CD4-positive, alpha-beta T cell (primary cell): ENCODE measurements at regions not wholly inside any gene's neighbourhood (a gene's known extent, or its start where the extent isn't known, plus 50 kb on each side); places are given as distances from the start of the nearest gene placed in this dataset.

ENCODE experiments used
- ATAC-seq: fragments of 200-7000 bp; cut with Tn5 transposase; one replicate; pipeline ENCODE4 v1.10.0; 2022; ENCODE audit warnings: mild to moderate bottlenecking; ENCODE audit not compliant: poor library complexity
- CTCF ChIA-PET: fragments of 350-600 bp; sonication (Branson Sonifier 250); formaldehyde crosslinking; loops from one replicate; lab custom pipeline; 2021; ENCODE audit warnings: antibody characterized with exemption, inconsistent platforms; lab: Charles Lee
- POLR2A ChIA-PET: fragments of 350-600 bp; sonication (Branson Sonifier 250); formaldehyde crosslinking; loops from one replicate; lab custom pipeline; 2021; ENCODE audit warnings: antibody characterized with exemption, inconsistent platforms; lab: Charles Lee
- DNase-seq, 14 experiments: peaks; one replicate each; pipeline ENCODE4 v3.0.0-alpha.2; 2013 to 2020; ENCODE audit warnings: mixed read lengths in 2 of 14
- H3K27ac ChIP-seq, 2 donors: one replicate each; pipeline versions ENCODE4 v1.5.1 to v1.7.0; 2013; ENCODE audit warnings: low read length in 2 of 2, low read depth in 1 of 2, mild to moderate bottlenecking in 1 of 2
- H3K27me3 ChIP-seq, 2 experiments: 1 replicate in 1 of 2; 2 replicates in 1 of 2; pipeline versions ENCODE4 v1.6.1 to v1.7.0; 2013; ENCODE audit warnings: low read length in 2 of 2, control low read depth in 1 of 2, mild to moderate bottlenecking in 1 of 2, moderate library complexity in 1 of 2; ENCODE audit not compliant: insufficient read depth in 2 of 2, control insufficient read depth in 1 of 2
- H3K36me3 ChIP-seq: one replicate; pipeline ENCODE4 v1.6.1; 2013; ENCODE audit warnings: low read length, control low read depth; ENCODE audit not compliant: insufficient read depth
- H3K4me1 ChIP-seq: one replicate; pipeline ENCODE4 v1.6.1; 2013; ENCODE audit warnings: low read length, control low read depth; ENCODE audit not compliant: insufficient read depth
- H3K4me3 ChIP-seq: one replicate; pipeline ENCODE4 v1.5.1; 2013; ENCODE audit warnings: mild to moderate bottlenecking, low read length, moderate library complexity
- H3K9me3 ChIP-seq, 2 experiments: 1 replicate in 1 of 2; 2 replicates in 1 of 2; pipeline versions ENCODE4 v1.6.1 to v1.7.0; 2013; ENCODE audit warnings: low read length in 2 of 2, mild to moderate bottlenecking in 2 of 2, control low read depth in 1 of 2, moderate library complexity in 1 of 2; ENCODE audit not compliant: control insufficient read depth in 1 of 2, insufficient read depth in 1 of 2
- H3K27ac Mint-ChIP-seq: one replicate; pipeline ENCODE4 v1.8.0; 2020; ENCODE audit warnings: mixed read lengths
- H3K27me3 Mint-ChIP-seq: one replicate; pipeline ENCODE4 v1.8.0; 2021; ENCODE audit warnings: mixed read lengths
- H3K36me3 Mint-ChIP-seq: one replicate; pipeline ENCODE4 v1.8.0; 2021; ENCODE audit warnings: low read depth, mixed read lengths
- H3K4me1 Mint-ChIP-seq: one replicate; pipeline ENCODE4 v1.8.0; 2021; ENCODE audit warnings: low read depth, mixed read lengths
- H3K4me3 Mint-ChIP-seq: one replicate; pipeline ENCODE4 v1.8.0; 2020; ENCODE audit warnings: mild to moderate bottlenecking, mixed read lengths
- H3K9me3 Mint-ChIP-seq: one replicate; pipeline ENCODE4 v1.8.0; 2020; ENCODE audit warnings: mixed read lengths
- CTCF ChIP-seq: fragments of 200-600 bp; IDR thresholded peaks from one replicate; pipeline ENCODE4 v1.8.0; 2022; ENCODE audit warnings: antibody characterized with exemption, mild to moderate bottlenecking
- intact Hi-C, 2 experiments: fragments of 100-400 bp; cut with DNase I in 1 of 2; cut with micrococcal nuclease in 1 of 2; formaldehyde crosslinking; loops; one replicate each; pipeline versions ENCODE4 v1.15.1 to v1.9.0; 2023 to 2025; cut with DNase I, micrococcal nuclease

GRCh38 chr4:109378511-109378910 is 55.1 kb upstream of the SEC24B start:
- Histone ChIP-seq H3K4me1 (no peaks in the 10 kb centered on the region), H3K27me3 (no peaks in the 10 kb centered on the region), H3K4me3 (no peak overlapping the region), H3K9me3 (no peaks in the 10 kb centered on the region), H3K27ac (no peak overlapping the region), H3K36me3 (no peaks in the 10 kb centered on the region)
- Mint-ChIP-seq H3K4me3 (no peak overlapping the region), H3K36me3 (no peaks in the 10 kb centered on the region), H3K27me3 (peaks cover 12% of the 10 kb centered on the region), H3K9me3 (no peaks in the 10 kb centered on the region), H3K27ac (no peak overlapping the region), H3K4me1 (no peaks in the 10 kb centered on the region)
- no peak for TF ChIP-seq CTCF
- CTCF ChIA-PET = no interaction called here
- ATAC-seq (no peak), DNase-seq (no peak)
- intact Hi-C loops = no loop called here
- POLR2A ChIA-PET = no interaction called here

- H3K36me3 Mint-ChIP-seq = no peaks in the 10 kb centered on the region
- POLR2A ChIA-PET = no interaction called here
- Histone ChIP-seq H3K36me3 (no peaks in the 10 kb centered on the region), H3K27ac (no peak overlapping the region), H3K27me3 (no peaks in the 10 kb centered on the region), H3K4me3 (no peak overlapping the region), H3K9me3 (no peaks in the 10 kb centered on the region), H3K4me1 (no peaks in the 10 kb centered on the region)
- CTCF ChIA-PET = no interaction called here
- no peak for ATAC-seq
- H3K9me3 Mint-ChIP-seq = no peaks in the 10 kb centered on the region
- intact Hi-C loops = no loop called here
- H3K4me3 Mint-ChIP-seq = no peak overlapping the region
- no peaks in the 10 kb centered on the region for H3K4me1 Mint-ChIP-seq
- TF ChIP-seq CTCF = no peak
- peaks cover 14% of the 10 kb centered on the region for H3K27me3 Mint-ChIP-seq
- no peak for DNase-seq
- H3K27ac Mint-ChIP-seq = no peak overlapping the region
Measured at GRCh38 chr4:109378076-109378475, 55.5 kb upstream of the SEC24B start.

GRCh38 chr4:109375778-109376414 is 57.7 kb upstream of the SEC24B start:
- Histone ChIP-seq H3K27me3 (no peaks in the 10 kb centered on the region), H3K36me3 (no peaks in the 10 kb centered on the region), H3K4me1 (no peaks in the 10 kb centered on the region), H3K9me3 (no peaks in the 10 kb centered on the region), H3K27ac (no peak overlapping the region), H3K4me3 (no peak overlapping the region)
- no peaks in the 10 kb centered on the region for H3K36me3 Mint-ChIP-seq
- H3K27ac Mint-ChIP-seq = no peak overlapping the region
- H3K4me3 Mint-ChIP-seq = no peak overlapping the region
- H3K4me1 Mint-ChIP-seq = no peaks in the 10 kb centered on the region
- DNase-seq (no peak), ATAC-seq (no peak)
- peaks cover 20% of the 10 kb centered on the region for H3K27me3 Mint-ChIP-seq
- no peak for TF ChIP-seq CTCF
- ChIA-PET POLR2A (no interaction called here), CTCF (interaction anchor here (1.3 kb wide), 1 partner anchor 8 kb away, joined by 3 read pairs; no protein-coding TSS in a partner anchor)
- no peaks in the 10 kb centered on the region for H3K9me3 Mint-ChIP-seq
- intact Hi-C loops = no loop called here
